Right atrium auricular region (tissue), 2 donors: ENCODE measurements at regions not wholly inside any gene's neighbourhood (a gene's known extent, or its start where the extent isn't known, plus 50 kb on each side); places are given as distances from the start of the nearest gene placed in this dataset.

Experiments
- DNase-seq: peaks from one replicate; pipeline ENCODE4 v3.0.0-alpha.2; 2019; ENCODE audit warnings: low spot score
- H3K27ac ChIP-seq, 2 donors: fragments of 200-600 bp; sonication (generic); 1 replicate in 1 of 2; 2 replicates in 1 of 2; pipeline ENCODE4 v1.5.1; 2016 to 2019
- H3K27me3 ChIP-seq, 2 donors: fragments of 200-600 bp; sonication (generic); one replicate each; pipeline versions ENCODE4 v1.5.1 to v1.6.0; 2017 to 2019
- H3K36me3 ChIP-seq: fragments of 200-600 bp; sonication (generic); one replicate; pipeline ENCODE4 v1.5.1; 2016
- H3K4me1 ChIP-seq, 2 donors: fragments of 200-600 bp; sonication (generic); one replicate each; pipeline versions ENCODE4 v1.5.1 to v1.6.0; 2017 to 2019
- H3K4me3 ChIP-seq, 2 donors: fragments of 200-600 bp; sonication (generic); 1 replicate in 1 of 2; 2 replicates in 1 of 2; pipeline ENCODE4 v1.5.1; 2017 to 2019; ENCODE audit warnings: mild to moderate bottlenecking in 1 of 2, moderate library complexity in 1 of 2
- H3K9me3 ChIP-seq, 2 donors: fragments of 200-600 bp; sonication (generic); one replicate each; pipeline ENCODE4 v1.5.1; 2019
- CTCF ChIP-seq, 2 donors: fragments of 200-600 bp; sonication (generic); IDR thresholded peaks; one replicate each; pipeline ENCODE4 v1.5.1; 2019; ENCODE audit warnings: antibody characterized with exemption in 2 of 2

DNA sequence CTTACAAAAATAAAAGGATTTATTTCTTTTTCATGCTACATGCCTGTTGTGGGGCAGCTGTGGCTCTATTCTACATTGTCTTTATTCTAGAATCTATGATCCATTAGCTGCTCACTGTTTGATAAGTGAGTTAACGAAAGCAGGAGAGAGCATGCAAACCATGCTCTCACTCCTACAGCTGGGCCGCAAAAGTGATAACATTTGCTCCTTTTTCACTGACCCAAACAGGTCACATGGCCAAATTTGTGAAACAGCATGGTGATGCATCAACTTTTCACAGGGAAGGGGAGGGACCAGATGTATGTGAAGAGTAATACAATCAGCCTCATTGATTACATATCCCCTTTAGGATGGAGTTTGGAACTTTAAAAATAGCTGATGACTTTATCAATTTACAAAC is 456.9 kb upstream of the SYT1 start:
- H3K9me3 ChIP-seq: no peaks in the 10 kb centered on the region
- no peaks in the 10 kb centered on the region for H3K27me3 ChIP-seq
- TF ChIP-seq CTCF (IDR thresholded peaks at IDR 0.05): no peak
- no peaks in the 10 kb centered on the region for H3K36me3 ChIP-seq
- no peak overlapping the region for H3K4me3 ChIP-seq
- no peak overlapping the region for H3K27ac ChIP-seq
- no peaks in the 10 kb centered on the region for H3K4me1 ChIP-seq
- DNase-seq: no peak

DNA sequence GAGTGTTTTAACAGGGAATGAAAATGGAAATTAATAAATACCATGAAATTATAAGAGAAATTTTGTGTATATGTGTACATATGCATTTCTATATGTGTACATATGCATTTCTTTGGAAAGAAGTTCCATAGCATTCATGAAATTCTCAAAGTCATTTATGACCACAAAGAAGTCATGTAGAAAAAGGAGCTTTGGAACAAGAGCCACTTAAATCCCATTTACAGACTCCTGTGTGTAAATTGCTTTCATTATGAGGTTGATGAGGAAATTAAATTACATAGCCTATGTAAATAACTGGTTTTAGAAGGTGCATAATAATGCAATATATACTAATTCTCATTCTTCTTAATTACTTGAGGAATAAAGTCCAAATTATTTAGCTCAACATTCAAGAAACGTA is 450.5 kb upstream of the SYT1 start:
- DNase-seq: no peak
- no peaks in the 10 kb centered on the region for H3K9me3 ChIP-seq
- H3K27me3 ChIP-seq: no peaks in the 10 kb centered on the region
- H3K36me3 ChIP-seq: no peaks in the 10 kb centered on the region
- no peak for TF ChIP-seq CTCF (IDR thresholded peaks at IDR 0.05)
- no peak overlapping the region for H3K27ac ChIP-seq
- H3K4me1 ChIP-seq: no peaks in the 10 kb centered on the region
- no peak overlapping the region for H3K4me3 ChIP-seq

GRCh38 chr12:78418919-78419318 is 445.7 kb upstream of the SYT1 start:
- H3K27ac ChIP-seq: no peak overlapping the region
- DNase-seq: no peak
- no peak for TF ChIP-seq CTCF (IDR thresholded peaks at IDR 0.05)
- H3K9me3 ChIP-seq: no peaks in the 10 kb centered on the region
- no peaks in the 10 kb centered on the region for H3K36me3 ChIP-seq
- no peak overlapping the region for H3K4me3 ChIP-seq
- no peaks in the 10 kb centered on the region for H3K27me3 ChIP-seq
- no peaks in the 10 kb centered on the region for H3K4me1 ChIP-seq

GRCh38 chr12:78419513-78419912 is 445.1 kb upstream of the SYT1 start:
- Histone ChIP-seq H3K27ac (no peak overlapping the region), H3K4me3 (no peak overlapping the region), H3K36me3 (no peaks in the 10 kb centered on the region), H3K4me1 (no peaks in the 10 kb centered on the region), H3K9me3 (no peaks in the 10 kb centered on the region), H3K27me3 (no peaks in the 10 kb centered on the region)
- DNase-seq: no peak
- TF ChIP-seq CTCF (IDR thresholded peaks at IDR 0.05): no peak

DNA sequence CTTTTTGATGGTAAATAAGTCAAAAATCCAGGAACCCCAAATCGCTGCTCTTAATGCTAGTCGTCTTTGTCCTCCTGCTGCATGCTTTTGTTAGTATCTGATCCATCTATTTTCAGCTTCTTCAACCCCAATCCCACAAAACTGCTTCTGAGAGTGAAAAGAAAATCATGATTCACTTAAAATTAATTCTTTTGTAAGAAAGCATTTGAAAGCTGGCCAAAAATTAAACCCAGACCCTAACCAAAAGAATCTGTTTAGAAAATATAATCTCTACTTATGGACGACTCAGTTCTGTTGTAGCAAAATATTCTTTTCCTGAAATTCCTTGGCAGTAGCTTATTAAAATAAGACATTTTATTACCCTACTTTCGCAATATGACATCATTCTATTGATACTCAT is 443.6 kb upstream of the SYT1 start:
- Histone ChIP-seq H3K4me1 (no peaks in the 10 kb centered on the region), H3K27ac (no peak overlapping the region), H3K9me3 (no peaks in the 10 kb centered on the region), H3K4me3 (no peak overlapping the region), H3K27me3 (no peaks in the 10 kb centered on the region), H3K36me3 (no peaks in the 10 kb centered on the region)
- no peak for TF ChIP-seq CTCF (IDR thresholded peaks at IDR 0.05)
- DNase-seq: no peak

GRCh38 chr12:78430551-78430950 is 434.0 kb upstream of the SYT1 start:
- no peak for DNase-seq
- H3K9me3 ChIP-seq: peaks cover 0 to 3% of the 10 kb centered on the region in 2 donors
- H3K27ac ChIP-seq: no peak overlapping the region
- H3K4me1 ChIP-seq: no peaks in the 10 kb centered on the region
- no peak for TF ChIP-seq CTCF (IDR thresholded peaks at IDR 0.05)
- no peaks in the 10 kb centered on the region for H3K27me3 ChIP-seq
- no peak overlapping the region for H3K4me3 ChIP-seq
- no peaks in the 10 kb centered on the region for H3K36me3 ChIP-seq
